GM23338 (cell line): ENCODE measurements at regions not wholly inside any gene's neighbourhood (a gene's known extent, or its start where the extent isn't known, plus 50 kb on each side); places are given as distances from the start of the nearest gene placed in this dataset.

ENCODE experiments used
- ATAC-seq: fragments of 200-7000 bp; cut with Tn5 transposase; 3 replicates; pipeline ENCODE4 v1.9.1; 2020
- DNase-seq: peaks from one replicate; pipeline ENCODE4 v3.0.0-alpha.2; 2015; ENCODE audit warnings: low spot score
- H2AFZ ChIP-seq: fragments of 200-600 bp; sonication (generic); 2 replicates; pipeline ENCODE4 v1.8.0; 2016; ENCODE audit warnings: antibody characterized with exemption, mild to moderate bottlenecking, moderate library complexity
- H3F3A ChIP-seq: fragments of 200-600 bp; sonication (generic); replicated peaks from 2 replicates; pipeline ENCODE4 v1.8.0; 2017; ENCODE audit warnings: antibody characterized with exemption, mixed run types, low read depth
- H3K27ac ChIP-seq: fragments of 200-600 bp; sonication (generic); 2 replicates; pipeline ENCODE4 v1.6.1; 2016; ENCODE audit warnings: low read depth
- H3K27me3 ChIP-seq: fragments of 200-600 bp; sonication (generic); 2 replicates; pipeline ENCODE4 v1.8.0; 2016; ENCODE audit warnings: mild to moderate bottlenecking, mixed run types, moderate library complexity; ENCODE audit not compliant: insufficient read depth
- H3K36me3 ChIP-seq: fragments of 200-600 bp; sonication (generic); 2 replicates; pipeline ENCODE4 v1.8.0; 2016; ENCODE audit warnings: mild to moderate bottlenecking; ENCODE audit not compliant: insufficient read depth
- H3K4me1 ChIP-seq: fragments of 200-600 bp; sonication (generic); 2 replicates; pipeline ENCODE4 v1.8.0; 2016; ENCODE audit warnings: mild to moderate bottlenecking, moderate library complexity; ENCODE audit not compliant: insufficient read depth
- H3K4me2 ChIP-seq: fragments of 200-600 bp; sonication (generic); 2 replicates; pipeline ENCODE4 v1.7.1; 2017; ENCODE audit warnings: mixed run types
- H3K4me3 ChIP-seq: fragments of 200-600 bp; sonication (generic); 2 replicates; pipeline ENCODE4 v1.6.1; 2016; ENCODE audit warnings: mixed run types
- H3K79me2 ChIP-seq: fragments of 200-600 bp; sonication (generic); replicated peaks from 2 replicates; pipeline ENCODE4 v1.8.0; 2017; ENCODE audit warnings: mild to moderate bottlenecking; ENCODE audit not compliant: insufficient read depth
- H3K9me2 ChIP-seq: fragments of 200-600 bp; sonication (generic); 2 replicates; pipeline ENCODE4 v1.8.0; 2017; ENCODE audit not compliant: insufficient read depth
- H4K20me1 ChIP-seq: fragments of 200-600 bp; sonication (generic); replicated peaks from 2 replicates; pipeline ENCODE4 v1.8.0; 2017; ENCODE audit warnings: mild to moderate bottlenecking; ENCODE audit not compliant: insufficient read depth
- H3K27ac Mint-ChIP-seq: 2 replicates; pipeline ENCODE4 v1.8.0; 2020; ENCODE audit warnings: inconsistent platforms, mild to moderate bottlenecking, moderate library complexity, mixed read lengths
- H3K27me3 Mint-ChIP-seq: 3 replicates; pipeline ENCODE4 v1.8.0; 2022; ENCODE audit warnings: low read depth, mild to moderate bottlenecking, moderate library complexity, mixed read lengths, inconsistent platforms; ENCODE audit not compliant: insufficient read depth, poor library complexity
- H3K36me3 Mint-ChIP-seq: 3 replicates; pipeline ENCODE4 v1.8.0; 2021; ENCODE audit warnings: low read depth, mild to moderate bottlenecking, inconsistent platforms, moderate library complexity, mixed read lengths
- H3K4me1 Mint-ChIP-seq: 3 replicates; pipeline ENCODE4 v1.8.0; 2020; ENCODE audit warnings: mild to moderate bottlenecking, inconsistent platforms, mixed read lengths
- H3K4me3 Mint-ChIP-seq: 3 replicates; pipeline ENCODE4 v1.8.0; 2021; ENCODE audit warnings: moderate library complexity, mild to moderate bottlenecking, inconsistent platforms, mixed read lengths
- H3K9me3 Mint-ChIP-seq: 3 replicates; pipeline ENCODE4 v1.8.0; 2020; ENCODE audit warnings: moderate library complexity, mild to moderate bottlenecking, inconsistent platforms, mixed read lengths
- CREB1 ChIP-seq: fragments of 250-450 bp; sonication (Bioruptor Pico); IDR thresholded peaks from 2 replicates; pipeline ENCODE4 v1.5.0; 2020; ENCODE audit warnings: low read depth, mild to moderate bottlenecking, moderate library complexity
- CTCF ChIP-seq, 2 experiments: fragments of 200-600 bp in 1 of 2; sonication (generic) in 1 of 2; conservative IDR thresholded peaks; 2 replicates each; pipeline versions ENCODE4 v1.5.1 to v1.6.1; 2016 to 2017; ENCODE audit warnings: antibody characterized with exemption in 2 of 2, low read depth in 2 of 2, mild to moderate bottlenecking in 2 of 2, moderate library complexity in 1 of 2
- EZH2 ChIP-seq: fragments of 200-600 bp; sonication (generic); IDR thresholded peaks from one replicate; pipeline ENCODE4 v1.8.0; 2017; ENCODE audit warnings: antibody characterized with exemption, mild to moderate bottlenecking, low read depth; ENCODE audit not compliant: unreplicated experiment
- EZH2phosphoT487 ChIP-seq: fragments of 200-600 bp; sonication (generic); IDR thresholded peaks from one replicate; pipeline ENCODE4 v1.8.1; 2018; ENCODE audit warnings: antibody characterized with exemption; ENCODE audit not compliant: unreplicated experiment
- JUNB ChIP-seq: IDR thresholded peaks from one replicate; pipeline ENCODE4 v1.6.1; 2016; ENCODE audit warnings: antibody characterized with exemption; ENCODE audit not compliant: unreplicated experiment
- POLR2AphosphoS5 ChIP-seq: IDR thresholded peaks from 2 replicates; pipeline ENCODE4 v1.6.1; 2016; ENCODE audit warnings: antibody characterized with exemption, low read depth
- REST ChIP-seq: IDR thresholded peaks from one replicate; pipeline ENCODE4 v1.6.1; 2018; ENCODE audit warnings: antibody characterized with exemption; ENCODE audit not compliant: unreplicated experiment
- STAT1 ChIP-seq: IDR thresholded peaks from one replicate; pipeline ENCODE4 v1.6.1; 2016; ENCODE audit warnings: antibody characterized with exemption; ENCODE audit not compliant: unreplicated experiment
- ZNF114 ChIP-seq: fragments of 250-450 bp; sonication (Bioruptor Pico); IDR thresholded peaks from 2 replicates; pipeline ENCODE4 v1.5.0; 2020; ENCODE audit warnings: mild to moderate bottlenecking, moderate library complexity
- TF ChIP-seq, protein P1 (sequence below): IDR thresholded peaks from 2 replicates; pipeline ENCODE4 v1.6.1; 2016; ENCODE audit warnings: antibody characterized with exemption

- H3K4me1 ChIP-seq = no peaks in the 10 kb centered on the region
- H3K36me3 Mint-ChIP-seq = no peaks in the 10 kb centered on the region
- DNase-seq (no peak), ATAC-seq (no peak)
- no peaks in the 10 kb centered on the region for H3K4me1 Mint-ChIP-seq
- H3K36me3 ChIP-seq = no peaks in the 10 kb centered on the region
- no peaks in the 10 kb centered on the region for H4K20me1 ChIP-seq
- no peaks in the 10 kb centered on the region for H3K9me3 Mint-ChIP-seq
- H3K79me2 ChIP-seq = no peaks in the 10 kb centered on the region
- TF ChIP-seq EZH2phosphoT487 (no peak), CREB1 (no peak)
- TF ChIP-seq, protein P1, sequence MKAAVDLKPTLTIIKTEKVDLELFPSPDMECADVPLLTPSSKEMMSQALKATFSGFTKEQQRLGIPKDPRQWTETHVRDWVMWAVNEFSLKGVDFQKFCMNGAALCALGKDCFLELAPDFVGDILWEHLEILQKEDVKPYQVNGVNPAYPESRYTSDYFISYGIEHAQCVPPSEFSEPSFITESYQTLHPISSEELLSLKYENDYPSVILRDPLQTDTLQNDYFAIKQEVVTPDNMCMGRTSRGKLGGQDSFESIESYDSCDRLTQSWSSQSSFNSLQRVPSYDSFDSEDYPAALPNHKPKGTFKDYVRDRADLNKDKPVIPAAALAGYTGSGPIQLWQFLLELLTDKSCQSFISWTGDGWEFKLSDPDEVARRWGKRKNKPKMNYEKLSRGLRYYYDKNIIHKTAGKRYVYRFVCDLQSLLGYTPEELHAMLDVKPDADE = no peak
- no peak overlapping the region for H3K27ac Mint-ChIP-seq
- H2AFZ ChIP-seq = no peak overlapping the region
- no peaks in the 10 kb centered on the region for H3K27me3 Mint-ChIP-seq
- no peak overlapping the region for H3K4me3 Mint-ChIP-seq
- no peaks in the 10 kb centered on the region for H3F3A ChIP-seq
- no peak overlapping the region for H3K4me3 ChIP-seq
- no peaks in the 10 kb centered on the region for H3K27me3 ChIP-seq
- no peak overlapping the region for H3K27ac ChIP-seq
- H3K4me2 ChIP-seq = no peak overlapping the region
- H3K9me2 ChIP-seq = no peaks in the 10 kb centered on the region
Observed at GRCh38 chr15:39331584-39331983, 249.3 kb upstream of the THBS1 start.

DNA sequence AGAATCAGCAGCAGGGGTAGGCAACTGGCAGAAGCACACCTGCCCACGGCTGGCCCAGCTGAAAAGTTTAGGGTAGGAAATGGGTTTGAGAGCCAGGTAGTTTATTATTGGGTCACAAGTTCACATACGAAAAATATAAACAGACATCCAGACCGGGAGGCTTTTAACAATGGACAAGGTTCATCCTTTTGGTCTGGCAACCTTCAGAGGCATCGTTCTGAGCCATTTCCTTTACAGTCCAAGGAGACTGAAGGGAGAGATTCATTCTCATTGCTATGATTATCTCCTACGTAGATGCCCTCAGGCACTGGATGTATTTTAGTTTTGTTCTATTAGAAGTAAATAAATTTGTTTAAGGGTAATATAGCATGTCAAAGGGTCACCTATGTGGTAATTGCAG is 248.0 kb upstream of the THBS1 start:
- H3K27me3 Mint-ChIP-seq = peaks cover 2% of the 10 kb centered on the region
- H3K4me3 Mint-ChIP-seq = no peak overlapping the region
- TF ChIP-seq JUNB = no peak
- no peak for TF ChIP-seq REST
- TF ChIP-seq EZH2phosphoT487 = no peak
- no peak for TF ChIP-seq STAT1
- TF ChIP-seq POLR2AphosphoS5 = no peak
- TF ChIP-seq CTCF (conservative IDR thresholded peaks at IDR 0.05; ENCODE audit: low read depth in 2 of 2) = no peak
- TF ChIP-seq, protein P1 = no peak
- no peak for TF ChIP-seq ZNF114 (CRISPR knock-in tag)
- TF ChIP-seq EZH2 = no peak

More for the DNA sequence above, 248.0 kb upstream of the THBS1 start:
- Mint-ChIP-seq H3K36me3 (no peaks in the 10 kb centered on the region), H3K9me3 (no peaks in the 10 kb centered on the region), H3K27ac (no peak overlapping the region), H3K4me1 (no peaks in the 10 kb centered on the region; the same call in 2 of the 3 replicates)
- Histone ChIP-seq H2AFZ (no peak overlapping the region), H3K79me2 (no peaks in the 10 kb centered on the region), H3F3A (no peaks in the 10 kb centered on the region), H3K4me2 (no peak overlapping the region), H3K36me3 (no peaks in the 10 kb centered on the region), H4K20me1 (no peaks in the 10 kb centered on the region), H3K27me3 (no peaks in the 10 kb centered on the region), H3K4me1 (no peaks in the 10 kb centered on the region), H3K9me2 (no peaks in the 10 kb centered on the region), H3K27ac (no peak overlapping the region), H3K4me3 (no peak overlapping the region)
- ATAC-seq = no peak
- DNase-seq = no peak
